H9 (cell line): ENCODE measurements at regions not wholly inside any gene's neighbourhood (a gene's known extent, or its start where the extent isn't known, plus 50 kb on each side); places are given as distances from the start of the nearest gene placed in this dataset.

Source experiments
- DNase-seq: peaks from one replicate; pipeline ENCODE4 v3.0.0-alpha.2; 2017
- H2AFZ ChIP-seq: one replicate; pipeline ENCODE4 v1.6.1; 2013; ENCODE audit warnings: mild to moderate bottlenecking, low read length, control low read depth, moderate library complexity
- H2AK5ac ChIP-seq: 2 replicates; pipeline ENCODE4 v1.6.1; 2013; ENCODE audit warnings: low read length, control low read depth, mixed read lengths; ENCODE audit not compliant: insufficient read length
- H2BK120ac ChIP-seq: one replicate; pipeline ENCODE4 v1.6.1; 2013; ENCODE audit warnings: low read depth, mild to moderate bottlenecking, low read length, control low read depth, inconsistent platforms; ENCODE audit not compliant: poor library complexity, severe bottlenecking
- H2BK12ac ChIP-seq: 2 replicates; pipeline ENCODE4 v1.6.1; 2013; ENCODE audit warnings: low read length, control low read depth, mixed read lengths, low read depth; ENCODE audit not compliant: insufficient read length
- H2BK15ac ChIP-seq: 2 replicates; pipeline ENCODE4 v1.6.1; 2013; ENCODE audit warnings: low read depth, low read length, control low read depth
- H2BK20ac ChIP-seq: one replicate; pipeline ENCODE4 v1.6.1; 2013; ENCODE audit warnings: low read depth, mild to moderate bottlenecking, low read length, control low read depth, inconsistent platforms; ENCODE audit not compliant: poor library complexity, severe bottlenecking
- H2BK5ac ChIP-seq: 2 replicates; pipeline ENCODE4 v1.6.1; 2013; ENCODE audit warnings: low read length, control low read depth, mixed read lengths; ENCODE audit not compliant: insufficient read length
- H3K14ac ChIP-seq: 2 replicates; pipeline ENCODE4 v1.6.1; 2013; ENCODE audit warnings: low read length, control low read depth; ENCODE audit not compliant: insufficient read depth
- H3K18ac ChIP-seq: 2 replicates; pipeline ENCODE4 v1.6.1; 2013; ENCODE audit warnings: low read depth, mild to moderate bottlenecking, mixed read lengths, low read length, control low read depth; ENCODE audit not compliant: insufficient read length
- H3K23ac ChIP-seq: 2 replicates; pipeline ENCODE4 v1.6.1; 2013; ENCODE audit warnings: low read length, control low read depth, mixed read lengths, low read depth; ENCODE audit not compliant: insufficient read length
- H3K23me2 ChIP-seq: 2 replicates; pipeline ENCODE4 v1.6.1; 2013; ENCODE audit warnings: low read depth, mild to moderate bottlenecking, mixed read lengths, low read length, control low read depth; ENCODE audit not compliant: insufficient read length, poor library complexity, severe bottlenecking
- H3K27ac ChIP-seq: 2 replicates; pipeline ENCODE4 v1.5.1; 2013; ENCODE audit warnings: low read length, control low read depth, mixed read lengths, low read depth; ENCODE audit not compliant: insufficient read length
- H3K27me3 ChIP-seq: 2 replicates; pipeline ENCODE4 v1.6.1; 2013; ENCODE audit warnings: low read length, control low read depth, inconsistent platforms; ENCODE audit not compliant: insufficient read depth
- H3K4ac ChIP-seq: 2 replicates; pipeline ENCODE4 v1.6.1; 2013; ENCODE audit warnings: low read depth, mild to moderate bottlenecking, control low read depth, inconsistent platforms, low read length, moderate library complexity
- H3K4me1 ChIP-seq: 2 replicates; pipeline ENCODE4 v1.6.1; 2013; ENCODE audit warnings: low read length, control low read depth, inconsistent platforms; ENCODE audit not compliant: insufficient read depth
- H3K4me2 ChIP-seq: 2 replicates; pipeline ENCODE4 v1.6.1; 2013; ENCODE audit warnings: low read length, control low read depth, mixed read lengths; ENCODE audit not compliant: insufficient read length, insufficient read depth
- H3K56ac ChIP-seq: 2 replicates; pipeline ENCODE4 v1.6.1; 2013; ENCODE audit warnings: low read depth, mild to moderate bottlenecking, mixed read lengths, low read length, control low read depth; ENCODE audit not compliant: insufficient read length
- H3K79me1 ChIP-seq: 2 replicates; pipeline ENCODE4 v1.6.1; 2013; ENCODE audit warnings: low read depth, mild to moderate bottlenecking, moderate library complexity, low read length, control low read depth, inconsistent platforms; ENCODE audit not compliant: insufficient read depth, poor library complexity, severe bottlenecking
- H3K79me2 ChIP-seq: 2 replicates; pipeline ENCODE4 v1.6.1; 2013; ENCODE audit warnings: low read length, control low read depth, inconsistent platforms; ENCODE audit not compliant: insufficient read depth
- H3K9ac ChIP-seq: 2 replicates; pipeline ENCODE4 v1.6.1; 2013; ENCODE audit warnings: low read length, control low read depth, mixed read lengths; ENCODE audit not compliant: insufficient read length; ENCODE audit errors: extremely low read depth
- H3K9me3 ChIP-seq: one replicate; pipeline ENCODE4 v1.6.1; 2013; ENCODE audit warnings: low read depth, low read length, inconsistent platforms; ENCODE audit not compliant: control insufficient read depth
- H3T11ph ChIP-seq: one replicate; pipeline ENCODE4 v1.6.1; 2013; ENCODE audit warnings: mild to moderate bottlenecking, low read length, control low read depth, inconsistent platforms
- H4K20me1 ChIP-seq: one replicate; pipeline ENCODE4 v1.6.1; 2013; ENCODE audit not compliant: control insufficient read depth, insufficient read length, insufficient read depth
- H4K5ac ChIP-seq: 2 replicates; pipeline ENCODE4 v1.6.1; 2013; ENCODE audit warnings: low read depth, mild to moderate bottlenecking, mixed read lengths, low read length, control low read depth; ENCODE audit not compliant: insufficient read length
- H4K8ac ChIP-seq: replicated peaks from 2 replicates; pipeline ENCODE4 v1.6.1; 2013; ENCODE audit warnings: low read length, control low read depth, mixed read lengths, low read depth; ENCODE audit not compliant: insufficient read length
- H4K91ac ChIP-seq: 2 replicates; pipeline ENCODE4 v1.6.1; 2013; ENCODE audit warnings: low read depth, mild to moderate bottlenecking, moderate library complexity, mixed read lengths, low read length, control low read depth; ENCODE audit not compliant: insufficient read length
- H3K27ac Mint-ChIP-seq, 3 experiments: 2 replicates in 2 of 3; 3 replicates in 1 of 3; pipeline ENCODE4 v1.8.0; 2020 to 2021; ENCODE audit warnings: mixed read lengths in 3 of 3, mild to moderate bottlenecking in 1 of 3, moderate library complexity in 1 of 3
- H3K27me3 Mint-ChIP-seq: 2 replicates; pipeline ENCODE4 v1.8.0; 2021; ENCODE audit warnings: low read depth, mild to moderate bottlenecking, moderate library complexity, mixed read lengths
- H3K36me3 Mint-ChIP-seq, 3 experiments: 2 replicates in 2 of 3; 3 replicates in 1 of 3; pipeline ENCODE4 v1.8.0; 2020 to 2021; ENCODE audit warnings: low read depth in 3 of 3, mixed read lengths in 3 of 3; ENCODE audit not compliant: insufficient read depth in 1 of 3
- H3K4me1 Mint-ChIP-seq, 2 experiments: 2 replicates each; pipeline ENCODE4 v1.8.0; 2020; ENCODE audit warnings: mixed read lengths in 2 of 2
- H3K4me3 Mint-ChIP-seq, 2 experiments: 2 replicates in 1 of 2; 3 replicates in 1 of 2; pipeline ENCODE4 v1.8.0; 2020 to 2021; ENCODE audit warnings: mild to moderate bottlenecking in 2 of 2, mixed read lengths in 2 of 2, moderate library complexity in 1 of 2
- H3K9me3 Mint-ChIP-seq, 2 experiments: 2 replicates in 1 of 2; 3 replicates in 1 of 2; pipeline ENCODE4 v1.8.0; 2020; ENCODE audit warnings: mild to moderate bottlenecking in 2 of 2, mixed read lengths in 2 of 2, moderate library complexity in 1 of 2
- CTCF ChIP-seq: fragments of 200-600 bp; sonication (generic); conservative IDR thresholded peaks from 3 replicates; pipeline ENCODE4 v1.8.0; 2021; ENCODE audit warnings: antibody characterized with exemption, mild to moderate bottlenecking
- WGBS: extraction: QIAGEN DNeasy Blood & Tissue Kit; methylation state at CpG from one replicate; pipeline ENCODE4 v1.1.7; 2013; ENCODE audit warnings: missing lambda C conversion rate, low lambda C conversion rate, mixed read lengths; ENCODE audit not compliant: insufficient read length; ENCODE audit errors: extremely low coverage; 5-methylcytosine and 5-hydroxymethylcytosine counted together

- Mint-ChIP-seq H3K4me1 (no peaks in the 10 kb centered on the region), H3K36me3 (peaks cover 0 to under 1% (median 0%) of the 10 kb centered on the region in 3 experiments; a peak in 1 of 7 replicates), H3K9me3 (peaks cover 0 to 4% of the 10 kb centered on the region in 2 experiments; a peak in 1 of 5 replicates), H3K27me3 (no peaks in the 10 kb centered on the region), H3K4me3 (no peak overlapping the region), H3K27ac (no peak overlapping the region)
- WGBS: no CpG with 5 or more reads among the region's 3 CpGs
- H3K27ac ChIP-seq: no peak overlapping the region
- no peak overlapping the region for H2BK12ac ChIP-seq
- DNase-seq: no peak
- H3K56ac ChIP-seq: no peak overlapping the region
- H4K8ac ChIP-seq: no peak overlapping the region
- H3K4ac ChIP-seq: no peak overlapping the region
- H3K4me1 ChIP-seq: no peaks in the 10 kb centered on the region
- H3K9ac ChIP-seq: no peak overlapping the region
- H3K27me3 ChIP-seq: no peaks in the 10 kb centered on the region
- no peaks in the 10 kb centered on the region for H4K20me1 ChIP-seq
- H2BK20ac ChIP-seq: no peak overlapping the region
- no peak overlapping the region for H3K14ac ChIP-seq
- no peak for TF ChIP-seq CTCF
- H4K5ac ChIP-seq: no peak overlapping the region
- H3K18ac ChIP-seq: no peak overlapping the region
- H2AK5ac ChIP-seq: no peak overlapping the region
- H3K4me2 ChIP-seq: no peak overlapping the region
- no peaks in the 10 kb centered on the region for H3K23me2 ChIP-seq
- no peak overlapping the region for H4K91ac ChIP-seq
- H2BK15ac ChIP-seq: no peak overlapping the region
- H3K79me1 ChIP-seq: no peaks in the 10 kb centered on the region
- no peaks in the 10 kb centered on the region for H3K9me3 ChIP-seq
- no peaks in the 10 kb centered on the region for H3K79me2 ChIP-seq
- H2BK5ac ChIP-seq: no peak overlapping the region
- H3T11ph ChIP-seq: no peak overlapping the region
- no peak overlapping the region for H3K23ac ChIP-seq
- no peak overlapping the region for H2AFZ ChIP-seq
- no peak overlapping the region for H2BK120ac ChIP-seq
These were observed 1018.3 kb downstream of the GRIK2 start for GRCh38 chr6:102411796-102412195.
